Stimulated activated memory B cell treated with anti-CD40 and anti-IgM and Interleukin-4, amounts not matched to agents 10 μg/mL and 1 μg/mL and 100 μg/mL, for 72 hours (primary cell): ENCODE measurements at regions not wholly inside any gene's neighbourhood (a gene's known extent, or its start where the extent isn't known, plus 50 kb on each side); places are given as distances from the start of the nearest gene placed in this dataset.
"Not testable (repeated sequence)": the region's sequence is repeated elsewhere in the genome, so short reads cannot be mapped to it uniquely, and the experiment has no call there.

Experiments
- ATAC-seq: fragments of 150-1000 bp; cut with Tn5 transposase; 2 replicates; pipeline ENCODE4 v1.10.0; 2021
- H3K27ac Mint-ChIP-seq: one replicate; pipeline ENCODE4 v1.8.0; 2022; ENCODE audit warnings: mild to moderate bottlenecking, mixed read lengths
- H3K27me3 Mint-ChIP-seq: one replicate; pipeline ENCODE4 v1.8.0; 2022; ENCODE audit warnings: mixed read lengths
- H3K36me3 Mint-ChIP-seq: one replicate; pipeline ENCODE4 v1.8.0; 2022; ENCODE audit warnings: mixed read lengths
- H3K4me1 Mint-ChIP-seq: one replicate; pipeline ENCODE4 v1.8.0; 2022; ENCODE audit warnings: mixed read lengths
- H3K4me3 Mint-ChIP-seq: one replicate; pipeline ENCODE4 v1.8.0; 2022; ENCODE audit warnings: mild to moderate bottlenecking, moderate library complexity, mixed read lengths
- H3K9me3 Mint-ChIP-seq: one replicate; pipeline ENCODE4 v1.8.0; 2022; ENCODE audit warnings: mixed read lengths

GRCh38 chr1:10910681-10911489 lies 101.6 kb upstream of the TARDBP start:
- H3K27me3 Mint-ChIP-seq, result peaks cover 62% of the 10 kb centered on the region
- no peaks in the 10 kb centered on the region for H3K9me3 Mint-ChIP-seq
- H3K27ac Mint-ChIP-seq, result no peak overlapping the region
- H3K36me3 Mint-ChIP-seq, result no peaks in the 10 kb centered on the region
- no peak for ATAC-seq
- no peaks in the 10 kb centered on the region for H3K4me1 Mint-ChIP-seq
- H3K4me3 Mint-ChIP-seq, result no peak overlapping the region

DNA sequence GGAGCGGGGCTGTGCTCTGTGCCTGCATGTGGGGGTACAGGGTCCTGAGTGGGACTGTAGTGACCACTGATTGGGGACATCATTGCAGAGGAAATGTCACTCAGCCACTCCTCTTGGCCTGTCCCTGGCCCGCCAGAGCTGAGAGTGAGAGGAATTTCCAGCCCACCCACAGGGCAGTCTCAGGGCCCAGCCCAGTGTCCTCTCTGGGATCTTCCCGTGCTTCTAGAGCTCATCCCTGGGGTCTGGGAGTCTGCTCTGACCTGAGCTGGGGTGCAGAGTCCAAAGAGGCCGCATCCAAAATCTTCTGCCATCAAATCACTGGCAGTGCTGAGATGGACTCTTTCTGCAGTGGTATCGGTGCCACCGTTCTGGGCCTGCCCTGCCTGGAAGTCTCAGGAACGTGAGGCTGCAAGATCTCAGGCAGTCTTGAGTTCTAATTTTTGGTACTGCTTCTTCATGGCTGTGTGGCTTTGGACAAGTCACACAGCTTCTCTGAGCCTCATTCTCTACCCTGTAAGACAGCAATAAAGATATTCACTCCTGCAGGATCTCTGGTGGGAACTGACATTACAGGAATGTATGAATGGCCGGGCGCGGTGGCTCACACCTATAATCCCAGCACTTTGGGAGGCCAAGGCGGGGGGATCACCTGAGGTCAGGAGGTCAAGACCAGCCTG lies 100.8 kb upstream of the TARDBP start:
- H3K4me1 Mint-ChIP-seq, result no peaks in the 10 kb centered on the region
- H3K9me3 Mint-ChIP-seq, result no peaks in the 10 kb centered on the region
- H3K27ac Mint-ChIP-seq, result no peak overlapping the region
- no peak for ATAC-seq
- no peaks in the 10 kb centered on the region for H3K36me3 Mint-ChIP-seq
- H3K27me3 Mint-ChIP-seq, result peaks cover 58% of the 10 kb centered on the region
- H3K4me3 Mint-ChIP-seq, result no peak overlapping the region

GRCh38 chr1:10912441-10912840 lies 100.0 kb upstream of the TARDBP start:
- no peaks in the 10 kb centered on the region for H3K36me3 Mint-ChIP-seq
- peaks cover 56% of the 10 kb centered on the region for H3K27me3 Mint-ChIP-seq

GRCh38 chr1:10914056-10914455 lies 98.4 kb upstream of the TARDBP start:
- H3K36me3 Mint-ChIP-seq, result no peaks in the 10 kb centered on the region
- peaks cover 44% of the 10 kb centered on the region for H3K27me3 Mint-ChIP-seq
- peaks cover 16% of the 10 kb centered on the region for H3K4me1 Mint-ChIP-seq
- H3K4me3 Mint-ChIP-seq, result no peak overlapping the region
- H3K9me3 Mint-ChIP-seq, result no peaks in the 10 kb centered on the region
- no peak overlapping the region for H3K27ac Mint-ChIP-seq
- ATAC-seq, result no peak

More at GRCh38 chr1:10912441-10912840, 100.0 kb upstream of the TARDBP start:
- no peak for ATAC-seq
- Mint-ChIP-seq H3K4me3 (no peak overlapping the region), H3K9me3 (no peaks in the 10 kb centered on the region), H3K4me1 (peaks cover 3% of the 10 kb centered on the region), H3K27ac (no peak overlapping the region)

DNA sequence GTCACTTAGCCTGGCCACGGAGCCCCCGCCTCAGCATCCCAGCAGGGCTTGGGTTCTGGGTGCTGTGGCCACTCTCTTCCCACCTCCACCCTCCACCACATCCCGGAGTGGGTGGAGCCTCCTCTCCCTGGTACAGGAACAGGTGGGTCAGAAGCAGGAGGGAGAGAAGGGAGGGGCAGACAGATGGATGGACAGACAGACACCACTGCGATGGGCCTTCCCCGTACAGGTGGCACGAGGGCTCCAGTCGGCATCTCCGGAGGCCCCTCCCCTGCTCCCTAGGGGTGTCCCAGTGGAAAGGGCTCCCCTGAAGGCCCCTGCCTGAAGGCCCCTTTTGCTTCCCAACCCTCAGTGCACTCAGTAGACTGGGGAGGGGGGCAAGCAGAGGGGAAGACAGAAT lies 96.9 kb upstream of the TARDBP start:
- no peak for ATAC-seq
- Mint-ChIP-seq H3K27me3 (peaks cover 45% of the 10 kb centered on the region), H3K4me3 (no peak overlapping the region)

GRCh38 chr1:10916311-10916710 lies 96.1 kb upstream of the TARDBP start:
- Mint-ChIP-seq H3K4me1 (peaks cover 16% of the 10 kb centered on the region), H3K36me3 (no peaks in the 10 kb centered on the region), H3K9me3 (no peaks in the 10 kb centered on the region), H3K27ac (no peak overlapping the region), H3K27me3 (peaks cover 46% of the 10 kb centered on the region), H3K4me3 (no peak overlapping the region)
- ATAC-seq, result no peak

More for the DNA sequence above, 96.9 kb upstream of the TARDBP start:
- H3K4me1 Mint-ChIP-seq, result peaks cover 16% of the 10 kb centered on the region
- H3K27ac Mint-ChIP-seq, result no peak overlapping the region
- no peaks in the 10 kb centered on the region for H3K36me3 Mint-ChIP-seq
- H3K9me3 Mint-ChIP-seq, result no peaks in the 10 kb centered on the region

DNA sequence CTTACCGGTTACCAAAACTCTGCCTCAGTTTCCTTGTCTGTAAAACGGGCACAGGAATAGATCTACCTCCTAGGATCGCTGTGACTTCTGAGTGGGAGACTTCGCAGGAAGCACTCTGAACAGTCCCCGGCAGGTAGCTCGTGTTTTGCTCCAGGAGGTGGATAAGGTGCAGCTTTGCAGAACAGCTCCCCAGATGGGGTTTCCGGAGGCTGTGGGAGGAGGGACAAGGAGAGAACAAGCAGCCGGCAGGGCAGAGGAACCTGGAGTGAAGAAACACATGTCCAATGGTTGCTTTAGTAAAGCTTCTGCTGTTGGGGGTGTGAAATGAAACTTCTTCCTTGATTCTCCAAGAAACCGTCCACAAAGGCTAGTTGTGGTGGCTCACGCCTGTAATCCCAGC lies 95.5 kb upstream of the TARDBP start:
- H3K4me3 Mint-ChIP-seq, result no peak overlapping the region
- peaks cover 52% of the 10 kb centered on the region for H3K27me3 Mint-ChIP-seq
- no peak for ATAC-seq
- H3K36me3 Mint-ChIP-seq, result no peaks in the 10 kb centered on the region
- H3K27ac Mint-ChIP-seq, result no peak overlapping the region
- H3K9me3 Mint-ChIP-seq, result no peaks in the 10 kb centered on the region
- H3K4me1 Mint-ChIP-seq, result peaks cover 16% of the 10 kb centered on the region

GRCh38 chr1:10917513-10918454 lies 94.7 kb upstream of the TARDBP start:
- Mint-ChIP-seq H3K9me3 (no peaks in the 10 kb centered on the region), H3K4me1 (peaks cover 16% of the 10 kb centered on the region), H3K27me3 (peaks cover 57% of the 10 kb centered on the region), H3K27ac (no peak overlapping the region), H3K36me3 (no peaks in the 10 kb centered on the region), H3K4me3 (peak overlapping the region; percentile 2)
- peak; percentile 32 for ATAC-seq

DNA sequence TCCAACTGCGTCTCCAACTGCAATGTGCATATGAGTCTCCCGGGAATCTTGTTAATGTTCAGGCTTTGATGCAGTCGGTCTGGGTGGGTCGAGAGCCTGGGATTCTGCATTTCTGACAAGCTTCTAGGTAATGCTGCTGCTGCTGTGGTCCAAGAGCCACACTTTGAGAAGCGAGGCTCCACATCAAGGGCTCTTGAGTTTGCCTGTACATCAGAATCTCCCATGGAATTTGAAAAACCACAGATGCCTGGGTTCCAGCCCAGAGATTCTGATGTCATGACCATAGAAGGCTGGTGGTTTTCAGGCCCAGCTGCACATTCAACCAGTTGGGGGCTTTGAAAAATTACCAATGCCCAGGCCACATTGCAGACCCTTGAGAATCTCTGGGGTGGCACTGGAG lies 93.9 kb upstream of the TARDBP start:
- Mint-ChIP-seq H3K36me3 (no peaks in the 10 kb centered on the region), H3K9me3 (no peaks in the 10 kb centered on the region), H3K27me3 (peaks cover 54% of the 10 kb centered on the region), H3K4me3 (no peak overlapping the region), H3K4me1 (peaks cover 16% of the 10 kb centered on the region), H3K27ac (no peak overlapping the region)
- ATAC-seq, result no peak

GRCh38 chr1:10920063-10920626 lies 92.3 kb upstream of the TARDBP start:
- no peak overlapping the region for H3K4me3 Mint-ChIP-seq
- H3K4me1 Mint-ChIP-seq, result peaks cover 16% of the 10 kb centered on the region
- no peaks in the 10 kb centered on the region for H3K36me3 Mint-ChIP-seq
- peaks cover 45% of the 10 kb centered on the region for H3K27me3 Mint-ChIP-seq
- no peak overlapping the region for H3K27ac Mint-ChIP-seq
- H3K9me3 Mint-ChIP-seq, result peaks cover 3% of the 10 kb centered on the region
- ATAC-seq, result no peak

GRCh38 chr1:10922315-10923060 lies 90.0 kb upstream of the TARDBP start:
- H3K9me3 Mint-ChIP-seq, H3K4me3 Mint-ChIP-seq, ATAC-seq, H3K36me3 Mint-ChIP-seq, H3K27ac Mint-ChIP-seq: not testable (repeated sequence)
- peaks cover 12% of the 10 kb centered on the region for H3K4me1 Mint-ChIP-seq
- peaks cover 39% of the 10 kb centered on the region for H3K27me3 Mint-ChIP-seq

DNA sequence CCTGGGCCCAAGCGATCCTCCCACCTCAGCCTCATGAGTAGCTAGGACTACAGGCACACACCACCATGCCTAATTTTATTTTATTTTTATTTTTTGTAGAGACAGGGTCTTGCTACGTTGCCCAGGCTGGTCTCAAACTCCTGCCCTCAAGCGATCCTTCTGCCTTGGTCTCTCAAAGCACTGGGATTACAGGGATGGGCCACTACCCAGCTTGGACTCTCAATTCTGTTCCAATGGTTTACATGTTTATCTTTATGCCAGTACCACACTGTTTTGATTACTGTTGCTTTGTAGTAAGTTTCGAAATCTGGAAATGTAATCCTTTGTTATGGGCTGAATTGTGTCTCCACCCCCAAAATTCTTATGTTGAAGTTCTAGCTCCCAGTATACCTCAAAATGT lies 88.4 kb upstream of the TARDBP start:
- Mint-ChIP-seq H3K9me3 (peaks cover 9% of the 10 kb centered on the region), H3K36me3 (no peaks in the 10 kb centered on the region), H3K4me1 (no peaks in the 10 kb centered on the region), H3K4me3 (no peak overlapping the region), H3K27ac (no peak overlapping the region), H3K27me3 (peaks cover 40% of the 10 kb centered on the region)
- ATAC-seq, result no peak

DNA sequence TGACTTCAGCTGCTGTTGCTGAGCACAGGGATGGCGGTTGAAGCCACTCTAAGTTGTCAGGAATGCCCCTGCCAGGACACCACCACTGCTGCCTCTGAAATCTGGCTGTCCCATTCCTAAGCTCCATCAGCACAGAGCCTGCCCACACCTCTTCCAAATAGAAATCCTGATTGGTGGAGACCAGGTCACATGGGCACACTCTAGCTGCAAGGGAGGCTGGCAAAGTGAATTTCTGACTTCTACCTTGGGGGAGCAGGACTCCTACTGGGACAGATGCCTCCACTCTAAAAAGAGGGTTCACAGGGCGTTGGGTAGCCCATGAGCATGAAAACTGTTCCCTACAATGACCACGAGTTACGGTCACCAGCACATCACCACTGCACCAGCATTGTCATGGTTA lies 83.8 kb upstream of the TARDBP start:
- Mint-ChIP-seq H3K36me3 (no peaks in the 10 kb centered on the region), H3K4me1 (no peaks in the 10 kb centered on the region), H3K27me3 (peaks cover 9% of the 10 kb centered on the region), H3K4me3 (no peak overlapping the region), H3K27ac (no peak overlapping the region), H3K9me3 (peaks cover 11% of the 10 kb centered on the region)
- no peak for ATAC-seq

GRCh38 chr1:10932088-10932487 lies 80.4 kb upstream of the TARDBP start:
- peaks cover 21% of the 10 kb centered on the region for H3K27me3 Mint-ChIP-seq
- no peaks in the 10 kb centered on the region for H3K36me3 Mint-ChIP-seq
- H3K27ac Mint-ChIP-seq, result no peak overlapping the region
- H3K9me3 Mint-ChIP-seq, result peaks cover 8% of the 10 kb centered on the region
- peak; percentile 47 for ATAC-seq
- no peak overlapping the region for H3K4me3 Mint-ChIP-seq
- no peaks in the 10 kb centered on the region for H3K4me1 Mint-ChIP-seq
